Astrocyte (in vitro differentiated cells and primary cell): ENCODE measurements at regions not wholly inside any gene's neighbourhood (a gene's known extent, or its start where the extent isn't known, plus 50 kb on each side); places are given as distances from the start of the nearest gene placed in this dataset.

Experiments
- DNase-seq: peaks from one replicate; pipeline ENCODE4 v3.0.0-alpha.2; 2010; ENCODE audit warnings: low read depth
- FAIRE-seq: peaks from 2 replicates; lab custom pipeline; 2011; peaks lifted over from hg19 to GRCh38; lab: Jason Lieb, UNC
- H2AFZ ChIP-seq: 2 replicates; pipeline ENCODE4 v1.6.0; 2012; ENCODE audit warnings: low read depth, low read length, inconsistent platforms
- H3K27ac ChIP-seq: 2 replicates; pipeline ENCODE4 v1.5.1; 2011; ENCODE audit warnings: low read depth, low read length, inconsistent platforms
- H3K27me3 ChIP-seq: 2 replicates; pipeline ENCODE4 v1.6.0; 2011; ENCODE audit warnings: low read length, inconsistent platforms; ENCODE audit not compliant: insufficient read depth
- H3K36me3 ChIP-seq: 2 replicates; pipeline ENCODE4 v1.5.1; 2011; ENCODE audit warnings: low read length, inconsistent platforms; ENCODE audit not compliant: insufficient read depth
- H3K4me1 ChIP-seq: 2 replicates; pipeline ENCODE4 v1.5.1; 2011; ENCODE audit warnings: low read length, inconsistent platforms; ENCODE audit not compliant: insufficient read depth
- H3K4me2 ChIP-seq: 2 replicates; pipeline ENCODE4 v1.6.0; 2012; ENCODE audit warnings: low read length, inconsistent platforms
- H3K4me3 ChIP-seq: 2 replicates; pipeline ENCODE4 v1.5.1; 2011; ENCODE audit warnings: low read depth, mild to moderate bottlenecking, low read length, inconsistent platforms; ENCODE audit not compliant: insufficient read depth
- H3K79me2 ChIP-seq: 2 replicates; pipeline ENCODE4 v1.6.0; 2012; ENCODE audit warnings: mild to moderate bottlenecking, low read length, inconsistent platforms; ENCODE audit not compliant: insufficient read depth
- H3K9ac ChIP-seq: 2 replicates; pipeline ENCODE4 v1.6.0; 2012; ENCODE audit warnings: mild to moderate bottlenecking, low read length, inconsistent platforms
- H3K9me3 ChIP-seq: 2 replicates; pipeline ENCODE4 v1.5.1; 2012; ENCODE audit warnings: low read depth, mild to moderate bottlenecking, low read length, inconsistent platforms; ENCODE audit not compliant: insufficient read depth
- H4K20me1 ChIP-seq: 2 replicates; pipeline ENCODE4 v1.6.0; 2012; ENCODE audit warnings: low read length, inconsistent platforms; ENCODE audit not compliant: insufficient read depth
- H3K27ac Mint-ChIP-seq: one replicate; pipeline ENCODE4 v1.8.0; 2021; ENCODE audit warnings: mild to moderate bottlenecking, mixed read lengths; ENCODE audit not compliant: unreplicated experiment
- H3K27me3 Mint-ChIP-seq: one replicate; pipeline ENCODE4 v1.8.0; 2021; ENCODE audit warnings: low read depth, mixed read lengths; ENCODE audit not compliant: unreplicated experiment
- H3K36me3 Mint-ChIP-seq: one replicate; pipeline ENCODE4 v1.8.0; 2021; ENCODE audit warnings: low read depth, mixed read lengths; ENCODE audit not compliant: unreplicated experiment
- H3K4me1 Mint-ChIP-seq: one replicate; pipeline ENCODE4 v1.8.0; 2021; ENCODE audit warnings: low read depth, mixed read lengths; ENCODE audit not compliant: unreplicated experiment
- H3K4me3 Mint-ChIP-seq: one replicate; pipeline ENCODE4 v1.8.0; 2021; ENCODE audit warnings: mild to moderate bottlenecking, moderate library complexity, mixed read lengths; ENCODE audit not compliant: unreplicated experiment
- H3K9me3 Mint-ChIP-seq: one replicate; pipeline ENCODE4 v1.8.0; 2021; ENCODE audit warnings: mild to moderate bottlenecking, mixed read lengths; ENCODE audit not compliant: unreplicated experiment
- EZH2 ChIP-seq: IDR thresholded peaks from 2 replicates; pipeline ENCODE4 v1.6.1; 2012; ENCODE audit warnings: mild to moderate bottlenecking, low read length, inconsistent platforms; ENCODE audit not compliant: insufficient read depth
- TF ChIP-seq, protein P1 (sequence below): IDR thresholded peaks from 2 replicates; pipeline ENCODE4 v1.5.1; 2011; ENCODE audit warnings: low read depth, mild to moderate bottlenecking, inconsistent platforms, low read length, moderate library complexity; ENCODE audit not compliant: insufficient read depth

DNA sequence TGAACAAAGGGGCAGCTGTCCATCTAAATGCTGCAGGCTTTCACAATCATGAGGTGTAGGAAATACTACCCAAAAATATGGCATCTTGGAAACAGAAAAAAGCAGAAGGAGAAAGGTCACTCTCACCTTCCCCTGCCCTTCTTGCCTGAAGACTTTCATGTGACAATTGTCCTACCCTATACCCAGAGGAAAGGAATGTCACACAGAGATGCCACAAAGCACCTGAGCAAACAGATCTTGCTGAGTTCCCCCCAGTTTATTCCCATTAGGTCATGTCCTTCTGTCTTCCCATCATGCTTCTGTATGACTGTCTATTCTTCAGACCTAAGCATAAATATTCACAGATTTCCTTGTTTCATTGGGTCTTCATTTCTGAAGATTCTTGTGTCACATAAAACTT lies 95.5 kb upstream of the KCNK12 start:
- H3K9me3 ChIP-seq: no peaks in the 10 kb centered on the region
- no peaks in the 10 kb centered on the region for H3K36me3 Mint-ChIP-seq
- no peaks in the 10 kb centered on the region for H4K20me1 ChIP-seq
- H3K27ac Mint-ChIP-seq: no peak overlapping the region
- no peak overlapping the region for H3K4me3 ChIP-seq
- no peaks in the 10 kb centered on the region for H3K36me3 ChIP-seq
- no peak overlapping the region for H2AFZ ChIP-seq
- no peaks in the 10 kb centered on the region for H3K9me3 Mint-ChIP-seq
- no peak overlapping the region for H3K4me3 Mint-ChIP-seq
- H3K27me3 Mint-ChIP-seq: peaks cover 12% of the 10 kb centered on the region
- H3K27ac ChIP-seq: no peak overlapping the region
- no peaks in the 10 kb centered on the region for H3K4me1 Mint-ChIP-seq
- DNase-seq: no peak
- TF ChIP-seq, protein P1, sequence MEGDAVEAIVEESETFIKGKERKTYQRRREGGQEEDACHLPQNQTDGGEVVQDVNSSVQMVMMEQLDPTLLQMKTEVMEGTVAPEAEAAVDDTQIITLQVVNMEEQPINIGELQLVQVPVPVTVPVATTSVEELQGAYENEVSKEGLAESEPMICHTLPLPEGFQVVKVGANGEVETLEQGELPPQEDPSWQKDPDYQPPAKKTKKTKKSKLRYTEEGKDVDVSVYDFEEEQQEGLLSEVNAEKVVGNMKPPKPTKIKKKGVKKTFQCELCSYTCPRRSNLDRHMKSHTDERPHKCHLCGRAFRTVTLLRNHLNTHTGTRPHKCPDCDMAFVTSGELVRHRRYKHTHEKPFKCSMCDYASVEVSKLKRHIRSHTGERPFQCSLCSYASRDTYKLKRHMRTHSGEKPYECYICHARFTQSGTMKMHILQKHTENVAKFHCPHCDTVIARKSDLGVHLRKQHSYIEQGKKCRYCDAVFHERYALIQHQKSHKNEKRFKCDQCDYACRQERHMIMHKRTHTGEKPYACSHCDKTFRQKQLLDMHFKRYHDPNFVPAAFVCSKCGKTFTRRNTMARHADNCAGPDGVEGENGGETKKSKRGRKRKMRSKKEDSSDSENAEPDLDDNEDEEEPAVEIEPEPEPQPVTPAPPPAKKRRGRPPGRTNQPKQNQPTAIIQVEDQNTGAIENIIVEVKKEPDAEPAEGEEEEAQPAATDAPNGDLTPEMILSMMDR: no peak
- no peak for TF ChIP-seq EZH2
- no peak for FAIRE-seq
- H3K79me2 ChIP-seq: no peaks in the 10 kb centered on the region
- H3K9ac ChIP-seq: no peak overlapping the region
- no peaks in the 10 kb centered on the region for H3K4me1 ChIP-seq
- H3K27me3 ChIP-seq: no peaks in the 10 kb centered on the region
- no peak overlapping the region for H3K4me2 ChIP-seq

DNA sequence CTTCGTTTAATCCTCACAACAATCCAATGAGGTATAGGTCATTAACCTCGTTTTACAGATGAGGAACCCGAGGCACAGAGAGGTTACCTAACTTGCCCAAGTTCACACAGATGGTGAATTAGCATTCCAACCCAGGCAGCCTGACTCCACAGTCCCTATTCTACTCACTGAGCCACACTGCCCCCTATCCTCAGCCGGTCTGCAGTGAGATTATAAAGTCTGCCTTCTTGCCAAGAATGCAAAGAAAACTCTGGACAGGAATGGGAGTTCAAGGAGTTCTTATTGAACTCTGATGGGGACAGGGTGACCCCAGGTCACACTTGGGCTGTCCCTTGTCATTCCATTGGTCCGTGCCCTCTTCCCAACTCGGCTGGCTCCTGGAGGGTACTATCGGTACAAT lies 94.0 kb upstream of the KCNK12 start:
- H3K4me3 Mint-ChIP-seq: no peak overlapping the region
- Histone ChIP-seq H3K79me2 (no peaks in the 10 kb centered on the region), H3K4me1 (no peaks in the 10 kb centered on the region), H3K9me3 (no peaks in the 10 kb centered on the region), H3K36me3 (no peaks in the 10 kb centered on the region), H3K27me3 (peaks cover 2% of the 10 kb centered on the region), H4K20me1 (no peaks in the 10 kb centered on the region), H3K4me2 (no peak overlapping the region), H2AFZ (no peak overlapping the region), H3K27ac (no peak overlapping the region), H3K4me3 (no peak overlapping the region), H3K9ac (no peak overlapping the region)
- no peaks in the 10 kb centered on the region for H3K36me3 Mint-ChIP-seq
- DNase-seq: no peak
- FAIRE-seq: no peak
- H3K27ac Mint-ChIP-seq: no peak overlapping the region
- peaks cover 12% of the 10 kb centered on the region for H3K27me3 Mint-ChIP-seq
- H3K4me1 Mint-ChIP-seq: no peaks in the 10 kb centered on the region
- no peaks in the 10 kb centered on the region for H3K9me3 Mint-ChIP-seq
- TF ChIP-seq, protein P1: no peak
- no peak for TF ChIP-seq EZH2

DNA sequence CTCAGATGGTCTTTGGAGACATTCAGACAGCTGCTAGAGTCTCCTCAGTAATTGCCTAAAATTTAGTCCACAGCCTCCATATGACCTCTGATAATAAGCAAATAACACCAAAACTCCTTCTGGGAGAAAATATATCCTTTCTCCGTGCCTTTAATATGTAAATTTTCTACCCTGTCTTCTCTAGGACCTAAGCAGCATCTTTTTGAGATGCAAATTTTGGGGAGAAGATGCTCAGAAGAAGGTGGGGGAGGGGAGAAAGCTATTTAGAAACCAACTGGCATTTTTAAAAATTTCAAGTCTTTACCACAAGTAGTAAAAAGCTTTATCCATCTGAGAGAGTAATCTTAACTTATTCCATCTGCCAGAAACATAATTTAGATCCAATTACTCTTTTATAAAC lies 91.8 kb upstream of the KCNK12 start:
- TF ChIP-seq, protein P1: no peak
- no peak for TF ChIP-seq EZH2
- Mint-ChIP-seq H3K4me3 (no peak overlapping the region), H3K4me1 (peaks cover 2% of the 10 kb centered on the region), H3K9me3 (no peaks in the 10 kb centered on the region), H3K27me3 (peaks cover 14% of the 10 kb centered on the region), H3K36me3 (no peaks in the 10 kb centered on the region), H3K27ac (no peak overlapping the region)
- FAIRE-seq: no peak
- Histone ChIP-seq H3K4me1 (no peaks in the 10 kb centered on the region), H3K27me3 (peaks cover 6% of the 10 kb centered on the region), H3K9me3 (no peaks in the 10 kb centered on the region), H3K4me3 (no peak overlapping the region), H2AFZ (no peak overlapping the region), H4K20me1 (no peaks in the 10 kb centered on the region), H3K36me3 (no peaks in the 10 kb centered on the region), H3K27ac (no peak overlapping the region), H3K4me2 (no peak overlapping the region), H3K9ac (no peak overlapping the region), H3K79me2 (no peaks in the 10 kb centered on the region)
- DNase-seq: no peak
